ENCODE measurements at regions not wholly inside any gene's neighbourhood (a gene's known extent, or its start where the extent isn't known, plus 50 kb on each side); places are given as distances from the start of the nearest gene placed in this dataset.

DNA sequence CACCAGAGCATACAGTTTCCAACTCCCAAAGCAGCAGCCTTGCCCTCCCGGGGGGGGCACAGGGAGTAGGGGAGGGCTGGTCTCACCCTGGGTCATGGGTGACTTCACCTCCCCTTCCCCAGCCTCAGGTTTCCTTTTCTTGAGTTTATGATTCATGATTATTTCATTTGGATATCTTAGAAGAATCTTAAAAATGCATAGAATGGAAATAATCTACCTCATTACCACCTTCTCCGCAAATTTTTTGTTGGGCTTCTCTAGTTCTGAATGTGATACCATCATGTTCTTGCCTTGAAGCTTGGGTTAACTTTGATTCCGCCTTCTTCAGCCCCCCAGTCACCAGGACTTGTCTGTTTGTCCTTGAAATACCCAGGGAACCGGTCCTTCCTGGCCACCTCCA lies 148.8 kb upstream of the ROPN1 start:
- H4K8ac ChIP-seq (ENCODE audit: extremely low read depth, insufficient read depth, low read length), result no peak overlapping the region
- no peak overlapping the region for H2AK5ac ChIP-seq (ENCODE audit: low read depth, low read length)
- H3K4me3 ChIP-seq (ENCODE audit: extremely low read depth in 1 of 4, insufficient read depth in 2 of 4, low read depth in 3 of 4, low read length in 4 of 4), result no peak overlapping the region
- H3K18ac ChIP-seq (ENCODE audit: extremely low read depth, low read length), result no peak overlapping the region
- H3K4ac ChIP-seq (replicated peaks; ENCODE audit: insufficient read length, low read depth, low read length), result no peak overlapping the region
- H3K23ac ChIP-seq (ENCODE audit: insufficient read length), result no peak overlapping the region
- H3K23me2 ChIP-seq (ENCODE audit: low read depth, low read length), result no peaks in the 10 kb centered on the region; the same call in 1 of the 2 replicates
- no peak overlapping the region for H2BK12ac ChIP-seq (ENCODE audit: low read depth, low read length)
- H2AFZ ChIP-seq (ENCODE audit: low read length), result no peak overlapping the region
- no peaks in the 10 kb centered on the region for H3K79me2 ChIP-seq (ENCODE audit: control insufficient read depth in 1 of 2, insufficient read depth in 2 of 2, low read length in 2 of 2)
- ChIA-PET CTCF (ENCODE audit: partially characterized antibody) (interaction anchor here (0.9 to 1.1 kb wide), 2 partner anchors 9 to 43 kb away, joined by 3 to 4 read pairs; no protein-coding TSS in a partner anchor), POLR2A (ENCODE audit: partially characterized antibody) (no interaction called here)
- no peak overlapping the region for H2BK20ac ChIP-seq (ENCODE audit: low read length)
- DNase-seq (ENCODE audit: low read depth in 1 of 2, low spot score in 2 of 2), result no peak
- H2BK120ac ChIP-seq (replicated peaks; ENCODE audit: low read depth, low read length), result no peak overlapping the region
- no peak overlapping the region for H2BK15ac ChIP-seq (ENCODE audit: low read length)
- TF ChIP-seq SP4 (IDR thresholded peaks at IDR 0.05; ENCODE audit: low read length) (no peak), RBBP5 (IDR thresholded peaks at IDR 0.05; ENCODE audit: borderline replicate concordance, low read depth, low read length) (no peak), SP1 (IDR thresholded peaks at IDR 0.05; ENCODE audit: low read depth, low read length) (no peak), CTBP2 (IDR thresholded peaks at IDR 0.05; ENCODE audit: borderline replicate concordance, insufficient read depth, insufficient read length, low read length) (no peak), RXRA (IDR thresholded peaks at IDR 0.05; ENCODE audit: insufficient read depth, low read depth, low read length) (no peak), EZH2 (IDR thresholded peaks at IDR 0.05; ENCODE audit: low read depth, low read length, severe bottlenecking) (no peak), TEAD4 (IDR thresholded peaks at IDR 0.05; ENCODE audit: low read depth, low read length) (no peak), BACH1 (IDR thresholded peaks at IDR 0.05; ENCODE audit: low read length) (no peak), SRF (IDR thresholded peaks at IDR 0.05; ENCODE audit: low read depth, low read length) (no peak), SAP30 (IDR thresholded peaks at IDR 0.05; ENCODE audit: insufficient read depth, insufficient replicate concordance, low read length) (no peak)
- TF ChIP-seq, protein P1, sequence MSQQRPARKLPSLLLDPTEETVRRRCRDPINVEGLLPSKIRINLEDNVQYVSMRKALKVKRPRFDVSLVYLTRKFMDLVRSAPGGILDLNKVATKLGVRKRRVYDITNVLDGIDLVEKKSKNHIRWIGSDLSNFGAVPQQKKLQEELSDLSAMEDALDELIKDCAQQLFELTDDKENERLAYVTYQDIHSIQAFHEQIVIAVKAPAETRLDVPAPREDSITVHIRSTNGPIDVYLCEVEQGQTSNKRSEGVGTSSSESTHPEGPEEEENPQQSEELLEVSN (IDR thresholded peaks at IDR 0.05), result no peak
- TF ChIP-seq, protein P2, sequence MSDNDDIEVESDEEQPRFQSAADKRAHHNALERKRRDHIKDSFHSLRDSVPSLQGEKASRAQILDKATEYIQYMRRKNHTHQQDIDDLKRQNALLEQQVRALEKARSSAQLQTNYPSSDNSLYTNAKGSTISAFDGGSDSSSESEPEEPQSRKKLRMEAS (IDR thresholded peaks at IDR 0.05), result no peak
- H4K5ac ChIP-seq (ENCODE audit: insufficient read length, low read depth, low read length), result no peak overlapping the region
- H3K9me3 ChIP-seq (ENCODE audit: insufficient read depth in 2 of 2, low read depth in 1 of 2, low read length in 1 of 2), result no peaks in the 10 kb centered on the region
- H4K20me1 ChIP-seq (replicated peaks in 1 of 2; ENCODE audit: control insufficient read depth in 1 of 2, insufficient read depth in 2 of 2, low read length in 2 of 2), result no peaks in the 10 kb centered on the region
- no peak overlapping the region for H4K91ac ChIP-seq (replicated peaks; ENCODE audit: insufficient read length, low read length)
- no peak for FAIRE-seq
- H3K79me1 ChIP-seq (ENCODE audit: low read depth, low read length), result no peaks in the 10 kb centered on the region
- no peak overlapping the region for H3K4me2 ChIP-seq (ENCODE audit: insufficient read depth in 1 of 2, low read depth in 2 of 2, low read length in 2 of 2)
- H2BK5ac ChIP-seq (ENCODE audit: low read depth, low read length), result no peak overlapping the region
- no peaks in the 10 kb centered on the region for H3K27me3 ChIP-seq (replicated peaks in 1 of 4; ENCODE audit: control insufficient read depth in 3 of 4, extremely low read depth in 1 of 4, insufficient read depth in 3 of 4, low read length in 3 of 4)
- WGBS, 2 experiments (ENCODE audit: extremely low coverage in 1 of 2, insufficient coverage in 1 of 2, insufficient read length in 1 of 2, insufficient replicate concordance in 2 of 2, low coverage in 1 of 2, low lambda C conversion rate in 2 of 2, missing lambda C conversion rate in 1 of 2), result 91% methylated on average over 4 of the region's 4 CpGs; no CpG with 5 or more reads in 1 of the 2 experiments
- H3K36me3 ChIP-seq (ENCODE audit: control insufficient read depth in 2 of 4, insufficient read depth in 4 of 4, low read length in 3 of 4), result no peaks in the 10 kb centered on the region
- no peak overlapping the region for H3K27ac ChIP-seq (ENCODE audit: low read depth, low read length)
- peaks cover 0 to 4% (median 2%) of the 10 kb centered on the region in 4 experiments; a peak in 2 of 7 replicates for H3K4me1 ChIP-seq (replicated peaks in 1 of 4; ENCODE audit: control insufficient read depth in 3 of 4, insufficient read depth in 4 of 4, low read length in 3 of 4)
- H3K14ac ChIP-seq (ENCODE audit: insufficient read length), result no peak overlapping the region
- no peak overlapping the region for H3K9ac ChIP-seq (replicated peaks in 1 of 4; ENCODE audit: extremely low read depth in 1 of 4, low read depth in 3 of 4, low read length in 3 of 4)
- H3K56ac ChIP-seq (replicated peaks; ENCODE audit: insufficient read length, low read depth, low read length), result no peak overlapping the region
